ENCODE measurements at regions not wholly inside any gene's neighbourhood (a gene's known extent, or its start where the extent isn't known, plus 50 kb on each side); places are given as distances from the start of the nearest gene placed in this dataset.
"Not testable (repeated sequence)": the region's sequence is repeated elsewhere in the genome, so short reads cannot be mapped to it uniquely, and the experiment has no call there.

- DNase-seq = peak; percentile 54
- BruUV-seq (replicated peaks) = no TSS peak
- CTCF ChIA-PET = no interaction called here
These were observed 231.3 kb downstream of the NPR3 start for GRCh38 chr5:32942225-32942989.

DNA sequence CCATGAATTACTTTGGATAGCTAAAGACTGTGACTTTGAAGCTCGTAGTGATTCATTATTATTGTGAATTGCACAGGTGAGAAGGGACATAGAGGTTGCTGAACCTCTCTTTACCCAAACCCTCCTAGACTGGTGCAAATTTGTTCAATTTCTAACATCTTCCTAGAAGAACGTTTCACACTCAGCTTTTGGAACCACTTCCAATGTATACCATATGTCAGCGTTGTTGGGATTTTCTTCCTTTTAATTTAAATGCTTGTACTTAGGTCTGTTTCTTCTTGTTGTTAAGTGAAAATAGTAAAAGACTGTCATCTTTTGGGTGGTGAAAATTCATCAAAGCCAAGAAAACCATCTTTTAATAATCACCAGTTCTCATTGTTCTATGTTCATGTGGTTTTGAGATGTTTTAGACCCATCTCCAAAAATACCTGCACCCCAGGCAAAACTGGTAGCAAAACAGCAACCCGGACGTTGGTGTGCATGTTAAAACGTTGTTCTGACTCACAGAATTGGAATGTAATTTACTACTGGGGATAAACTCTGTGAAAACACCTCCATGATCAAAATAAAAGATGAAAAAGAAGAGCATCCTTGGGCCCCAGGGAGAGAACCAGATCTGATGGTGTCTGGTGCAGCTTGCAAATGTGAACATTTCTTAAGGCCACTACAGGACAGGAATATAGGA lies 238.3 kb downstream of the NPR3 start:
- no peak overlapping the region for H3K4me3 Mint-ChIP-seq (ENCODE audit: low read depth, unreplicated experiment)
- no peaks in the 10 kb centered on the region for H3K36me3 Mint-ChIP-seq (ENCODE audit: insufficient read depth, unreplicated experiment)
- BruUV-seq (replicated peaks) = no TSS peak
- H3K9me3 Mint-ChIP-seq (ENCODE audit: low read depth, unreplicated experiment) = peaks cover 3% of the 10 kb centered on the region
- peaks cover 13% of the 10 kb centered on the region for H3K27me3 Mint-ChIP-seq (ENCODE audit: unreplicated experiment)
- no peaks in the 10 kb centered on the region for H3K4me1 Mint-ChIP-seq (ENCODE audit: low read depth, unreplicated experiment)
- CTCF ChIA-PET = no interaction called here
- no peak overlapping the region for H3K27ac Mint-ChIP-seq (ENCODE audit: unreplicated experiment)
- intact Hi-C loops (cut with micrococcal nuclease; ENCODE audit: unreplicated experiment) = no loop called here
- DNase-seq = no peak
- no peak for TF ChIP-seq CTCF (IDR thresholded peaks at IDR 0.05; ENCODE audit: unreplicated experiment)

More at GRCh38 chr5:32942225-32942989, 231.3 kb downstream of the NPR3 start:
- Mint-ChIP-seq H3K4me1 (ENCODE audit: low read depth, unreplicated experiment) (no peaks in the 10 kb centered on the region), H3K4me3 (ENCODE audit: low read depth, unreplicated experiment) (no peak overlapping the region), H3K27ac (ENCODE audit: unreplicated experiment) (no peak overlapping the region), H3K27me3 (ENCODE audit: unreplicated experiment) (peaks cover 27% of the 10 kb centered on the region), H3K9me3 (ENCODE audit: low read depth, unreplicated experiment) (peaks cover 3% of the 10 kb centered on the region), H3K36me3 (ENCODE audit: insufficient read depth, unreplicated experiment) (no peaks in the 10 kb centered on the region)
- peak; percentile 50 for TF ChIP-seq CTCF (IDR thresholded peaks at IDR 0.05; ENCODE audit: unreplicated experiment)
- intact Hi-C loops (cut with micrococcal nuclease; ENCODE audit: unreplicated experiment) = no loop called here

GRCh38 chr5:32951003-32951402 lies 239.9 kb downstream of the NPR3 start:
- Mint-ChIP-seq H3K27me3 (ENCODE audit: unreplicated experiment) (peaks cover 13% of the 10 kb centered on the region), H3K4me3 (ENCODE audit: low read depth, unreplicated experiment) (no peak overlapping the region), H3K9me3 (ENCODE audit: low read depth, unreplicated experiment) (peaks cover 3% of the 10 kb centered on the region), H3K27ac (ENCODE audit: unreplicated experiment) (no peak overlapping the region), H3K4me1 (ENCODE audit: low read depth, unreplicated experiment) (no peaks in the 10 kb centered on the region), H3K36me3 (ENCODE audit: insufficient read depth, unreplicated experiment) (no peaks in the 10 kb centered on the region)
- no TSS peak for BruUV-seq (replicated peaks)
- DNase-seq = no peak
- intact Hi-C loops (cut with micrococcal nuclease; ENCODE audit: unreplicated experiment) = no loop called here
- TF ChIP-seq CTCF (IDR thresholded peaks at IDR 0.05; ENCODE audit: unreplicated experiment) = no peak
- CTCF ChIA-PET = interaction anchor here (0.5 kb wide), 1 partner anchor 163 kb away, joined by 4 read pairs; no protein-coding TSS in a partner anchor

DNA sequence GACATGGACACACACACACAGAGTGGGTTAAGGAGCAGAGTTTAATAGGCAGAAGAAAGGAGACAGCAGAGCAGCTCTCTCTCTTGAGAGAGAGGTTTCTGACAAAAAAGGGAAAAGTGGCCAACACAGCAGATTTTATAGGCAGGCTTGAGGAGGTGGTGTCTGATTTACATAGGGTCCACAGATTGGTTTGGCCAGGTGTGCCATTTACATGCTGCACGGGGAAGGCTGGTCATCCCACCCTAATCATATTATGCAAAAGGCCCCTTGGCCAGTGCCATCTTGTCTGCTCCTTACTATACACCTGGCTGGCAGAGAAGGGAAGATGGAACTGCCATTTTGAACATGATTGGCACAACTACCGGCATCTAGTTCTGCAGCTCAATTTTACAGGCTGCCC lies 240.8 kb downstream of the NPR3 start:
- BruUV-seq (replicated peaks) = no TSS peak
- intact Hi-C loops (cut with micrococcal nuclease; ENCODE audit: unreplicated experiment) = no loop called here
- Mint-ChIP-seq H3K9me3 (ENCODE audit: low read depth, unreplicated experiment) (no peaks in the 10 kb centered on the region), H3K27me3 (ENCODE audit: unreplicated experiment) (peaks cover 13% of the 10 kb centered on the region), H3K4me1 (ENCODE audit: low read depth, unreplicated experiment) (no peaks in the 10 kb centered on the region), H3K27ac (ENCODE audit: unreplicated experiment) (no peak overlapping the region), H3K36me3 (ENCODE audit: insufficient read depth, unreplicated experiment) (no peaks in the 10 kb centered on the region), H3K4me3 (ENCODE audit: low read depth, unreplicated experiment) (no peak overlapping the region)
- CTCF ChIA-PET = interaction anchor here (0.6 kb wide), 1 partner anchor 1222 kb away, joined by 4 read pairs; no protein-coding TSS in a partner anchor
- no peak for TF ChIP-seq CTCF (IDR thresholded peaks at IDR 0.05; ENCODE audit: unreplicated experiment)
- no peak for DNase-seq

GRCh38 chr5:32952421-32952820 lies 241.3 kb downstream of the NPR3 start:
- peaks cover 14% of the 10 kb centered on the region for H3K27me3 Mint-ChIP-seq (ENCODE audit: unreplicated experiment)
- intact Hi-C loops (cut with micrococcal nuclease; ENCODE audit: unreplicated experiment); DNase-seq; CTCF ChIA-PET; H3K36me3 Mint-ChIP-seq (ENCODE audit: insufficient read depth, unreplicated experiment); H3K4me1 Mint-ChIP-seq (ENCODE audit: low read depth, unreplicated experiment); BruUV-seq (replicated peaks); H3K9me3 Mint-ChIP-seq (ENCODE audit: low read depth, unreplicated experiment); H3K27ac Mint-ChIP-seq (ENCODE audit: unreplicated experiment); H3K4me3 Mint-ChIP-seq (ENCODE audit: low read depth, unreplicated experiment): not testable (repeated sequence)
